OCI-LY7 (cell line): ENCODE measurements at regions not wholly inside any gene's neighbourhood (a gene's known extent, or its start where the extent isn't known, plus 50 kb on each side); places are given as distances from the start of the nearest gene placed in this dataset.

ENCODE experiments used
- EZH2phosphoT487 ChIP-seq: fragments of 200-600 bp; sonication (generic); IDR thresholded peaks from 2 replicates; pipeline ENCODE4 v1.6.1; 2018; ENCODE audit warnings: low read depth, borderline replicate concordance, mild to moderate bottlenecking, mixed run types, antibody characterized with exemption, low read length, moderate library complexity, mixed read lengths
- TF ChIP-seq, protein P1 (sequence below): fragments of 200-600 bp; sonication (generic); conservative IDR thresholded peaks from 2 replicates; pipeline ENCODE4 v1.5.1; 2014; ENCODE audit warnings: mild to moderate bottlenecking, antibody characterized with exemption, low read length, moderate library complexity, mixed read lengths

DNA sequence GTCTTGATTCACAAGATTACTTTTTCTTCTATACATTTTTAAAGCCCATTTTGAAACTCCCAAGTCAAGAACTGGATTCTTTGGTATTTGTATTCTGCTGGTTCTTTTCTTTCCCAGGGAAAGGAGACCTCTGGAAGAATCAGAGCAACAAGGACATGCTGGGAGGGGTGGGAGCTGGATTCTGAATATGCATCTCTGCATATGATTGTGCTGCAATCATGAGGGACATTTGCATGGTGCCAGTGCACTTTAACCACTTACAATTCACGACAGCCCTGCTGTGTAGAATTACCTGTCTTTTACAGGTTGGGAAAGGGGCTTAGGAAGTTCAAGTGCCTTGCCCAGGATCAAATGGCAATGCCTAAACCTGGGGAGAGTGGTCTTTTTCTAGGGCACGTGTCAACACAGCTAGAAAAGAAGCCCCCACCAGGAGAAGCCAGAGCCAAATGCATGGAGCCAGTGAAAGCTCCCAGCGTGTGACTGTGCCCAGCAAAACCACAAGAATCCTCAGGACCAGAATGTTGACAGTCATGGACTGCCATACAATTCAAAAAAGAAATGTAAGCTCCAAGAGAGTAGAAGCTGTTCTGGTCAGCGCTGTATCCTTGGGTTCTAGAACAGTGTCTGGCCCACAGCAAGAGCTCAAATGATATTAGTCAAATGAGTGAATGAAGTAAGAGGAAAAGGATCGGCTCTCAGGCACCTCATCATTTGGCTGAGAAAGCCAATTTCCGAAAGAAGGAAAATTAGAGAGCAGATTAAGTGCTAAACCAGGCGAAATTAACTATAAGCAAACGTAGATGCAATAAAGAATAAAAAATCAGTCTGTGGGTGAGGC is 84.5 kb upstream of the MEF2A start:
- TF ChIP-seq, protein P1, sequence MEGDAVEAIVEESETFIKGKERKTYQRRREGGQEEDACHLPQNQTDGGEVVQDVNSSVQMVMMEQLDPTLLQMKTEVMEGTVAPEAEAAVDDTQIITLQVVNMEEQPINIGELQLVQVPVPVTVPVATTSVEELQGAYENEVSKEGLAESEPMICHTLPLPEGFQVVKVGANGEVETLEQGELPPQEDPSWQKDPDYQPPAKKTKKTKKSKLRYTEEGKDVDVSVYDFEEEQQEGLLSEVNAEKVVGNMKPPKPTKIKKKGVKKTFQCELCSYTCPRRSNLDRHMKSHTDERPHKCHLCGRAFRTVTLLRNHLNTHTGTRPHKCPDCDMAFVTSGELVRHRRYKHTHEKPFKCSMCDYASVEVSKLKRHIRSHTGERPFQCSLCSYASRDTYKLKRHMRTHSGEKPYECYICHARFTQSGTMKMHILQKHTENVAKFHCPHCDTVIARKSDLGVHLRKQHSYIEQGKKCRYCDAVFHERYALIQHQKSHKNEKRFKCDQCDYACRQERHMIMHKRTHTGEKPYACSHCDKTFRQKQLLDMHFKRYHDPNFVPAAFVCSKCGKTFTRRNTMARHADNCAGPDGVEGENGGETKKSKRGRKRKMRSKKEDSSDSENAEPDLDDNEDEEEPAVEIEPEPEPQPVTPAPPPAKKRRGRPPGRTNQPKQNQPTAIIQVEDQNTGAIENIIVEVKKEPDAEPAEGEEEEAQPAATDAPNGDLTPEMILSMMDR = no peak
- no peak for TF ChIP-seq EZH2phosphoT487
